ENCODE measurements at regions not wholly inside any gene's neighbourhood (a gene's known extent, or its start where the extent isn't known, plus 50 kb on each side); places are given as distances from the start of the nearest gene placed in this dataset.

GRCh38 chr18:22314001-22314400, 103.7 kb downstream of the CTAGE1 start:
- TF ChIP-seq RAD21 (conservative IDR thresholded peaks at IDR 0.05) (no peak), REST (IDR thresholded peaks at IDR 0.05; ENCODE audit: borderline replicate concordance) (no peak)

Measured in neural cell (in vitro differentiated cells).